ENCODE measurements at regions not wholly inside any gene's neighbourhood (a gene's known extent, or its start where the extent isn't known, plus 50 kb on each side); places are given as distances from the start of the nearest gene placed in this dataset.

- Histone ChIP-seq H3K27ac (ENCODE audit: low read depth, low read length) (no peak overlapping the region), H3K79me2 (ENCODE audit: insufficient read depth, low read length) (no peaks in the 10 kb centered on the region), H3K36me3 (ENCODE audit: insufficient read depth, low read length) (no peaks in the 10 kb centered on the region), H3K9ac (ENCODE audit: low read length) (no peak overlapping the region), H3K9me3 (ENCODE audit: insufficient read depth, low read depth, low read length) (no peaks in the 10 kb centered on the region), H3K4me1 (ENCODE audit: insufficient read depth, low read length) (no peaks in the 10 kb centered on the region), H2AFZ (ENCODE audit: low read depth, low read length) (no peak overlapping the region), H3K4me2 (ENCODE audit: low read length) (no peak overlapping the region), H3K27me3 (ENCODE audit: insufficient read depth, low read length) (no peaks in the 10 kb centered on the region), H3K4me3 (ENCODE audit: insufficient read depth, low read depth, low read length) (no peak overlapping the region), H4K20me1 (ENCODE audit: insufficient read depth, low read length) (no peaks in the 10 kb centered on the region)
- Mint-ChIP-seq H3K4me3 (ENCODE audit: unreplicated experiment) (no peak overlapping the region), H3K27me3 (ENCODE audit: low read depth, unreplicated experiment) (no peaks in the 10 kb centered on the region), H3K4me1 (ENCODE audit: low read depth, unreplicated experiment) (no peaks in the 10 kb centered on the region), H3K27ac (ENCODE audit: unreplicated experiment) (no peak overlapping the region), H3K9me3 (ENCODE audit: unreplicated experiment) (peaks cover 4% of the 10 kb centered on the region), H3K36me3 (ENCODE audit: low read depth, unreplicated experiment) (no peaks in the 10 kb centered on the region)
- TF ChIP-seq EZH2 (IDR thresholded peaks at IDR 0.05; ENCODE audit: insufficient read depth, low read length) (no peak), CTCF (IDR thresholded peaks at IDR 0.05; ENCODE audit: insufficient read depth, low read depth, low read length) (no peak)
- no peak for FAIRE-seq
- DNase-seq (ENCODE audit: low read depth) = no peak
Measured at GRCh38 chr1:163864207-163864606, 542.5 kb downstream of the NUF2 start.

- Histone ChIP-seq H3K9me3 (ENCODE audit: insufficient read depth, low read depth, low read length) (no peaks in the 10 kb centered on the region), H4K20me1 (ENCODE audit: insufficient read depth, low read length) (no peaks in the 10 kb centered on the region), H3K27me3 (ENCODE audit: insufficient read depth, low read length) (no peaks in the 10 kb centered on the region), H3K36me3 (ENCODE audit: insufficient read depth, low read length) (no peaks in the 10 kb centered on the region), H3K4me3 (ENCODE audit: insufficient read depth, low read depth, low read length) (no peak overlapping the region), H3K9ac (ENCODE audit: low read length) (no peak overlapping the region), H2AFZ (ENCODE audit: low read depth, low read length) (no peak overlapping the region), H3K4me1 (ENCODE audit: insufficient read depth, low read length) (no peaks in the 10 kb centered on the region), H3K27ac (ENCODE audit: low read depth, low read length) (no peak overlapping the region), H3K79me2 (ENCODE audit: insufficient read depth, low read length) (no peaks in the 10 kb centered on the region), H3K4me2 (ENCODE audit: low read length) (no peak overlapping the region)
- no peak for TF ChIP-seq EZH2 (IDR thresholded peaks at IDR 0.05; ENCODE audit: insufficient read depth, low read length)
- TF ChIP-seq CTCF (IDR thresholded peaks at IDR 0.05; ENCODE audit: insufficient read depth, low read depth, low read length) = no peak
- H3K9me3 Mint-ChIP-seq (ENCODE audit: unreplicated experiment) = peaks cover 4% of the 10 kb centered on the region
- H3K27ac Mint-ChIP-seq (ENCODE audit: unreplicated experiment) = no peak overlapping the region
- H3K4me3 Mint-ChIP-seq (ENCODE audit: unreplicated experiment) = no peak overlapping the region
- DNase-seq (ENCODE audit: low read depth) = no peak
- peaks cover 5% of the 10 kb centered on the region for H3K4me1 Mint-ChIP-seq (ENCODE audit: low read depth, unreplicated experiment)
- FAIRE-seq = peak; percentile 49
- H3K36me3 Mint-ChIP-seq (ENCODE audit: low read depth, unreplicated experiment) = no peaks in the 10 kb centered on the region
- no peaks in the 10 kb centered on the region for H3K27me3 Mint-ChIP-seq (ENCODE audit: low read depth, unreplicated experiment)
Measured at GRCh38 chr1:163866564-163866963, 544.8 kb downstream of the NUF2 start.

- no peak overlapping the region for H3K4me3 Mint-ChIP-seq (ENCODE audit: unreplicated experiment)
- Histone ChIP-seq H3K4me3 (ENCODE audit: insufficient read depth, low read depth, low read length) (no peak overlapping the region), H3K9me3 (ENCODE audit: insufficient read depth, low read depth, low read length) (no peaks in the 10 kb centered on the region), H3K36me3 (ENCODE audit: insufficient read depth, low read length) (no peaks in the 10 kb centered on the region), H3K9ac (ENCODE audit: low read length) (no peak overlapping the region), H4K20me1 (ENCODE audit: insufficient read depth, low read length) (no peaks in the 10 kb centered on the region), H3K27me3 (ENCODE audit: insufficient read depth, low read length) (no peaks in the 10 kb centered on the region), H3K79me2 (ENCODE audit: insufficient read depth, low read length) (no peaks in the 10 kb centered on the region), H3K27ac (ENCODE audit: low read depth, low read length) (no peak overlapping the region), H3K4me1 (ENCODE audit: insufficient read depth, low read length) (peaks cover 5% of the 10 kb centered on the region), H3K4me2 (ENCODE audit: low read length) (peak overlapping the region; percentile 5), H2AFZ (ENCODE audit: low read depth, low read length) (no peak overlapping the region)
- peak; percentile 73 for DNase-seq (ENCODE audit: low read depth)
- TF ChIP-seq CTCF (IDR thresholded peaks at IDR 0.05; ENCODE audit: insufficient read depth, low read depth, low read length) = no peak
- no peak for TF ChIP-seq EZH2 (IDR thresholded peaks at IDR 0.05; ENCODE audit: insufficient read depth, low read length)
- H3K27ac Mint-ChIP-seq (ENCODE audit: unreplicated experiment) = no peak overlapping the region
- FAIRE-seq = peak; percentile 41
- peaks cover 4% of the 10 kb centered on the region for H3K27me3 Mint-ChIP-seq (ENCODE audit: low read depth, unreplicated experiment)
- H3K36me3 Mint-ChIP-seq (ENCODE audit: low read depth, unreplicated experiment) = no peaks in the 10 kb centered on the region
- peaks cover 3% of the 10 kb centered on the region for H3K9me3 Mint-ChIP-seq (ENCODE audit: unreplicated experiment)
- H3K4me1 Mint-ChIP-seq (ENCODE audit: low read depth, unreplicated experiment) = peaks cover 5% of the 10 kb centered on the region
Measured at GRCh38 chr1:163870666-163871065, 548.9 kb downstream of the NUF2 start.

Data from astrocyte (in vitro differentiated cells and primary cell).